HEK293 (cell line): ENCODE measurements at regions not wholly inside any gene's neighbourhood (a gene's known extent, or its start where the extent isn't known, plus 50 kb on each side); places are given as distances from the start of the nearest gene placed in this dataset.

Experiments used
- CTCF ChIA-PET: fragments of 350-600 bp; formaldehyde crosslinking; extraction: SDS; loops from one replicate; lab custom pipeline; 2021; ENCODE audit warnings: antibody characterized with exemption; lab: Yijun Ruan, JAX
- POLR2A ChIA-PET: fragments of 300-600 bp; formaldehyde crosslinking; extraction: SDS; loops from one replicate; lab custom pipeline; 2020; ENCODE audit warnings: antibody characterized with exemption, inconsistent platforms; lab: Yijun Ruan, JAX
- H3K27ac ChIP-seq: fragments of 200-500 bp; sonication (Bioruptor generic); 2 replicates; pipeline ENCODE4 v1.5.1; 2014; ENCODE audit warnings: low read depth, low read length, control low read depth, inconsistent platforms; ENCODE audit errors: extremely low read depth
- H3K36me3 ChIP-seq, 2 experiments: fragments of 200-500 bp in 1 of 2; sonication (Bioruptor generic) in 1 of 2; 1 replicate in 1 of 2; 2 replicates in 1 of 2; pipeline ENCODE4 v1.5.1; 2014 to 2017; ENCODE audit warnings: inconsistent platforms in 2 of 2, low read length in 2 of 2; ENCODE audit not compliant: control insufficient read depth in 2 of 2, insufficient read depth in 1 of 2
- H3K4me1 ChIP-seq: fragments of 200-500 bp; sonication (Bioruptor generic); 2 replicates; pipeline ENCODE4 v1.5.1; 2014; ENCODE audit warnings: mild to moderate bottlenecking, low read length, inconsistent platforms; ENCODE audit not compliant: control insufficient read depth, insufficient read depth
- H3K4me3 ChIP-seq: 2 replicates; pipeline ENCODE4 v1.5.1; 2011; ENCODE audit warnings: low read depth, mild to moderate bottlenecking, control low read depth, low read length, moderate library complexity
- H3K9me3 ChIP-seq: fragments of 200-500 bp; sonication (Bioruptor generic); 2 replicates; pipeline ENCODE4 v1.5.1; 2014; ENCODE audit warnings: low read depth, low read length, inconsistent platforms; ENCODE audit not compliant: control insufficient read depth, insufficient read depth
- GFI1B ChIP-seq: fragments of 450-650 bp; formaldehyde crosslinking; IDR thresholded peaks from 2 replicates; pipeline ENCODE4 v1.5.1; 2016; ENCODE audit warnings: missing biosample characterization, missing genetic modification characterization
- GLI2 ChIP-seq: fragments of 450-650 bp; formaldehyde crosslinking; IDR thresholded peaks from 2 replicates; pipeline ENCODE4; 2017; ENCODE audit warnings: missing biosample characterization, missing genetic modification characterization, low read depth, borderline replicate concordance
- GLI4 ChIP-seq: fragments of 450-650 bp; formaldehyde crosslinking; IDR thresholded peaks from 2 replicates; pipeline ENCODE4 v1.5.1; 2016; ENCODE audit warnings: missing biosample characterization, missing genetic modification characterization
- MEIS1 ChIP-seq: sonication (generic); formaldehyde crosslinking; IDR thresholded peaks from 2 replicates; pipeline ENCODE4 v1.8.1; 2022; ENCODE audit warnings: missing genetic modification reagents, mild to moderate bottlenecking, borderline replicate concordance
- REPIN1 ChIP-seq: fragments of 450-650 bp; formaldehyde crosslinking; IDR thresholded peaks from 2 replicates; pipeline ENCODE4 v1.5.1; 2017; ENCODE audit warnings: missing biosample characterization, missing genetic modification characterization, low read depth
- ZFP41 ChIP-seq: fragments of 450-650 bp; formaldehyde crosslinking; IDR thresholded peaks from 2 replicates; pipeline ENCODE4 v1.5.1; 2016; ENCODE audit warnings: missing biosample characterization, missing genetic modification characterization, borderline replicate concordance
- ZFP69B ChIP-seq: fragments of 450-650 bp; formaldehyde crosslinking; IDR thresholded peaks from 2 replicates; pipeline ENCODE4 v1.5.1; 2016; ENCODE audit warnings: missing biosample characterization, missing genetic modification characterization
- ZNF121 ChIP-seq: fragments of 450-650 bp; formaldehyde crosslinking; IDR thresholded peaks from 2 replicates; pipeline ENCODE4 v1.5.1; 2016; ENCODE audit warnings: missing biosample characterization, missing genetic modification characterization
- ZNF174 ChIP-seq: fragments of 450-650 bp; formaldehyde crosslinking; IDR thresholded peaks from 2 replicates; pipeline ENCODE4 v1.5.0; 2017; ENCODE audit warnings: missing biosample characterization, mild to moderate bottlenecking, missing genetic modification characterization
- ZNF184 ChIP-seq: fragments of 450-650 bp; IDR thresholded peaks from 2 replicates; pipeline ENCODE4 v1.5.1; 2018; ENCODE audit warnings: missing biosample characterization, mild to moderate bottlenecking, missing genetic modification characterization
- ZNF2 ChIP-seq: fragments of 450-650 bp; formaldehyde crosslinking; IDR thresholded peaks from 2 replicates; pipeline ENCODE4 v1.5.1; 2016; ENCODE audit warnings: missing biosample characterization, missing genetic modification characterization
- ZNF202 ChIP-seq: fragments of 450-650 bp; formaldehyde crosslinking; IDR thresholded peaks from 2 replicates; pipeline ENCODE4 v1.5.1; 2016; ENCODE audit warnings: missing biosample characterization, missing genetic modification characterization, borderline replicate concordance
- ZNF48 ChIP-seq: fragments of 450-650 bp; formaldehyde crosslinking; IDR thresholded peaks from 2 replicates; pipeline ENCODE4 v1.5.1; 2016; ENCODE audit warnings: missing biosample characterization, missing genetic modification characterization
- ZNF555 ChIP-seq: fragments of 450-650 bp; formaldehyde crosslinking; conservative IDR thresholded peaks from 2 replicates; pipeline ENCODE4 v1.5.1; 2017; ENCODE audit warnings: missing biosample characterization, mild to moderate bottlenecking, missing genetic modification characterization, inconsistent platforms
- ZNF561 ChIP-seq: fragments of 450-650 bp; IDR thresholded peaks from 2 replicates; pipeline ENCODE4 v1.5.1; 2018; ENCODE audit warnings: missing biosample characterization, missing genetic modification characterization, borderline replicate concordance
- ZNF654 ChIP-seq: fragments of 450-650 bp; formaldehyde crosslinking; IDR thresholded peaks from 2 replicates; pipeline ENCODE4 v1.5.1; 2016; ENCODE audit warnings: low read depth, missing biosample characterization, missing genetic modification characterization
- ZNF707 ChIP-seq: fragments of 450-650 bp; formaldehyde crosslinking; IDR thresholded peaks from 2 replicates; pipeline ENCODE4 v1.5.1; 2016; ENCODE audit warnings: missing biosample characterization, missing genetic modification characterization
- ZNF747 ChIP-seq: fragments of 450-650 bp; formaldehyde crosslinking; IDR thresholded peaks from 2 replicates; pipeline ENCODE4 v1.5.1; 2016; ENCODE audit warnings: missing biosample characterization, missing genetic modification characterization
- ZXDB ChIP-seq: fragments of 450-650 bp; formaldehyde crosslinking; IDR thresholded peaks from 2 replicates; pipeline ENCODE4 v1.5.1; 2016; ENCODE audit warnings: missing biosample characterization, missing genetic modification characterization
- TF ChIP-seq, protein P1 (sequence below): fragments of 450-650 bp; formaldehyde crosslinking; IDR thresholded peaks from 2 replicates; pipeline ENCODE4 v1.5.1; 2016; ENCODE audit warnings: missing biosample characterization, missing genetic modification characterization
- TF ChIP-seq, protein P2 (sequence below): fragments of 450-650 bp; formaldehyde crosslinking; IDR thresholded peaks from 2 replicates; pipeline ENCODE4; 2016; ENCODE audit warnings: missing biosample characterization, missing genetic modification characterization
- TF ChIP-seq, protein P3 (sequence below): fragments of 450-650 bp; formaldehyde crosslinking; IDR thresholded peaks from 2 replicates; pipeline ENCODE4 v1.5.1; 2016; ENCODE audit warnings: missing biosample characterization, missing genetic modification characterization

DNA sequence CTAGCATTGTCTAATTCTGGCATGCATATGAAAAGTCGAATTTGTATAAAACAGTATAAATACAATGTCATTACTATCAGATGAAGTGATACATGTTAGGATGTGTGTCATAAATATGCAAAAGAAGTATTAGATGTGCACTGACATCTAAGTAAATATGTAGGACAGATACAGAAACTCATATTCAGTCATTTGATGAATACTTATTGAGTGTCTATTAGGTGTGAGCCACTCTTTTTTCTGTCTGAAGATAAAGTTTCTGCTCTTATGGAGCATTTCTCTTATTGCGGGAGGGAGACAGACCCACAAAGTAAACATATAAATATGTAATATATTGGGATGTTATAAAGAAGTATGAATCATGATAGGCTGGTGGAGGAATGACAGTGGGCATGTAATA lies 426.6 kb upstream of the B3GALT2 start:
- Histone ChIP-seq H3K4me3 (no peak overlapping the region), H3K27ac (no peak overlapping the region), H3K36me3 (no peaks in the 10 kb centered on the region), H3K4me1 (no peaks in the 10 kb centered on the region), H3K9me3 (no peaks in the 10 kb centered on the region)
- ChIA-PET CTCF (no interaction called here), POLR2A (no interaction called here)
- TF ChIP-seq ZNF48 (no peak), MEIS1 (CRISPR knock-in tag) (no peak), GLI2 (tag by site-specific recombination) (no peak), ZNF654 (tag by site-specific recombination) (no peak), ZNF202 (tag by site-specific recombination) (no peak), GFI1B (tag by site-specific recombination) (no peak)
- TF ChIP-seq, protein P1, sequence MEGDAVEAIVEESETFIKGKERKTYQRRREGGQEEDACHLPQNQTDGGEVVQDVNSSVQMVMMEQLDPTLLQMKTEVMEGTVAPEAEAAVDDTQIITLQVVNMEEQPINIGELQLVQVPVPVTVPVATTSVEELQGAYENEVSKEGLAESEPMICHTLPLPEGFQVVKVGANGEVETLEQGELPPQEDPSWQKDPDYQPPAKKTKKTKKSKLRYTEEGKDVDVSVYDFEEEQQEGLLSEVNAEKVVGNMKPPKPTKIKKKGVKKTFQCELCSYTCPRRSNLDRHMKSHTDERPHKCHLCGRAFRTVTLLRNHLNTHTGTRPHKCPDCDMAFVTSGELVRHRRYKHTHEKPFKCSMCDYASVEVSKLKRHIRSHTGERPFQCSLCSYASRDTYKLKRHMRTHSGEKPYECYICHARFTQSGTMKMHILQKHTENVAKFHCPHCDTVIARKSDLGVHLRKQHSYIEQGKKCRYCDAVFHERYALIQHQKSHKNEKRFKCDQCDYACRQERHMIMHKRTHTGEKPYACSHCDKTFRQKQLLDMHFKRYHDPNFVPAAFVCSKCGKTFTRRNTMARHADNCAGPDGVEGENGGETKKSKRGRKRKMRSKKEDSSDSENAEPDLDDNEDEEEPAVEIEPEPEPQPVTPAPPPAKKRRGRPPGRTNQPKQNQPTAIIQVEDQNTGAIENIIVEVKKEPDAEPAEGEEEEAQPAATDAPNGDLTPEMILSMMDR (tag by site-specific recombination), result no peak

DNA sequence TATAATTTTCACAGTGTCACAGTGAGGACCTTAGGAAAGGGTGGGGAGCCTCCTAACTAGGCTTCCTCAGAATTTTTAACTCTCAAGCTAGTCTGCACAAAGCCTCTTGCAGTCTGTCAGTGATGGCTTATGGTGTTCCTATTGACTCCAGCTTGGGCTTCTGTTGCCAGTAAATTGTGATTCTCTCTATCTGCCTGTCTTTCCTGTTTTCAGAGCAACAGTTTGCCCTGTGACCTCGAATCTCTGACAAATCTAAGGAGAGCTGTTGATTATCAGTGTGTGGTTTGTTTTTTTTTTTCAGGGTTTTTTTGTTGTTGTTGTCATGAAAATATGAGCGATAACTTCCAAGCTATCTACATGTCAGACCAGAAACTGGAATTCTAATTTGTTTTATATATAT lies 423.2 kb upstream of the B3GALT2 start:
- TF ChIP-seq ZNF184 (tag by site-specific recombination) (no peak), GLI4 (tag by site-specific recombination) (no peak), ZNF174 (tag by site-specific recombination) (no peak), ZNF747 (tag by site-specific recombination) (no peak), ZNF707 (tag by site-specific recombination) (no peak), ZNF654 (tag by site-specific recombination) (no peak), ZNF561 (tag by site-specific recombination) (no peak), ZXDB (no peak), ZNF121 (tag by site-specific recombination) (no peak)
- TF ChIP-seq, protein P2, sequence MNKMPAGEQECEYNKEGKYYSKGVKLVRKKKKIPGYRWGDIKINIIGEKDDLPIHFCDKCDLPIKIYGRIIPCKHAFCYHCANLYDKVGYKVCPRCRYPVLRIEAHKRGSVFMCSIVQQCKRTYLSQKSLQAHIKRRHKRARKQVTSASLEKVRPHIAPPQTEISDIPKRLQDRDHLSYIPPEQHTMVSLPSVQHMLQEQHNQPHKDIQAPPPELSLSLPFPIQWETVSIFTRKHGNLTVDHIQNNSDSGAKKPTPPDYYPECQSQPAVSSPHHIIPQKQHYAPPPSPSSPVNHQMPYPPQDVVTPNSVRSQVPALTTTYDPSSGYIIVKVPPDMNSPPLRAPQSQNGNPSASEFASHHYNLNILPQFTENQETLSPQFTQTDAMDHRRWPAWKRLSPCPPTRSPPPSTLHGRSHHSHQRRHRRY (tag by site-specific recombination), result no peak
- no peak overlapping the region for H3K4me3 ChIP-seq

DNA sequence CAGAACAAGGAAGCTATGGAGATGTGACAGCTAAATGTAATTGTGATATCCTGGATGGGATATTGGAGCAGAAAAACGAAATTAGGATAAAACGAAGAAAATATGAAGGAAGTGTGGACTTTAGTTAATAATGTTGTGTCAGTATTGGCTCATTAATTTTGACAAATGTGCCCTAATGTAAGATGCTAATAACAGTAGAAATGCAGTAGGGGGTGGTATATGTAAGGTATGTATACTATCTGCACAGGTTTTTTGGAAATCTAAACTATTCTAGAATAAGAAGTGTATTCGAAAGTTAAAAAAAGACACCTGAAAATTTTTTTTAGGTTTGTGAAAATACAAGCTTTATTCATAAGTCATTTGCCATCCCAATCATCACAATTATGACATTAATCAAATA lies 421.4 kb upstream of the B3GALT2 start:
- CTCF ChIA-PET, result no interaction called here
- TF ChIP-seq ZNF555, result no peak
- TF ChIP-seq, protein P3, sequence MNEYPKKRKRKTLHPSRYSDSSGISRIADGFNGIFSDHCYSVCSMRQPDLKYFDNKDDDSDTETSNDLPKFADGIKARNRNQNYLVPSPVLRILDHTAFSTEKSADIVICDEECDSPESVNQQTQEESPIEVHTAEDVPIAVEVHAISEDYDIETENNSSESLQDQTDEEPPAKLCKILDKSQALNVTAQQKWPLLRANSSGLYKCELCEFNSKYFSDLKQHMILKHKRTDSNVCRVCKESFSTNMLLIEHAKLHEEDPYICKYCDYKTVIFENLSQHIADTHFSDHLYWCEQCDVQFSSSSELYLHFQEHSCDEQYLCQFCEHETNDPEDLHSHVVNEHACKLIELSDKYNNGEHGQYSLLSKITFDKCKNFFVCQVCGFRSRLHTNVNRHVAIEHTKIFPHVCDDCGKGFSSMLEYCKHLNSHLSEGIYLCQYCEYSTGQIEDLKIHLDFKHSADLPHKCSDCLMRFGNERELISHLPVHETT (tag by site-specific recombination), result no peak
- TF ChIP-seq REPIN1 (tag by site-specific recombination), result no peak
- TF ChIP-seq ZFP69B (tag by site-specific recombination), result no peak
- TF ChIP-seq ZNF2 (tag by site-specific recombination), result no peak
- no peak for TF ChIP-seq ZFP41 (tag by site-specific recombination)
- no peaks in the 10 kb centered on the region for H3K4me1 ChIP-seq
- no peak overlapping the region for H3K27ac ChIP-seq
- POLR2A ChIA-PET, result no interaction called here
- no peaks in the 10 kb centered on the region for H3K36me3 ChIP-seq
- no peak overlapping the region for H3K4me3 ChIP-seq
- H3K9me3 ChIP-seq, result no peaks in the 10 kb centered on the region

More for the DNA sequence above, 423.2 kb upstream of the B3GALT2 start:
- CTCF ChIA-PET, result no interaction called here
- H3K27ac ChIP-seq, result no peak overlapping the region
- H3K9me3 ChIP-seq, result no peaks in the 10 kb centered on the region
- POLR2A ChIA-PET, result no interaction called here
- H3K36me3 ChIP-seq, result no peaks in the 10 kb centered on the region
- no peaks in the 10 kb centered on the region for H3K4me1 ChIP-seq
